ENCODE measurements at regions not wholly inside any gene's neighbourhood (a gene's known extent, or its start where the extent isn't known, plus 50 kb on each side); places are given as distances from the start of the nearest gene placed in this dataset.

DNA sequence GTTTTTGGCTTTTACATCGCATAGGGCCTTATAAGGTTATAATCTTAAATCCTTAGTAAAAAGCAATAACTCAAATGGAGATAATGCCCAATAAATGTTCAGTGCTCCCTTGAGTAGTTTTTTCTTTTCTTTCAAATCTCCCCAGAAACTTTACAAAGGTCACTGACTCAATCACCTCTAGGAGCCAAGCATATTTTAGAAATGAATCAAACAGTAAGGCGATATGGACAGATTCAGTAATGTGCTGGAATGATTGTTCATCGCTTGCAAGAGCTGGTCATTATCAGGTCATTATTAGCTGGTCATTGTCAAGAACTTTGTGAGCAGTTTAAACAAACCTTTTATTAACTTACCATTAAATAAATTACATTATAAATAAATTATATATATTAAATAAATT lies 130.4 kb upstream of the SLIT3 start:
- H3K4me3 ChIP-seq (ENCODE audit: low read depth, low read length): no peak overlapping the region
- no peak for DNase-seq (ENCODE audit: low read depth)
- in situ Hi-C loops (cut with HindIII; ENCODE audit: low sequenced_read_pairs): no loop called here
- TF ChIP-seq, protein P1, sequence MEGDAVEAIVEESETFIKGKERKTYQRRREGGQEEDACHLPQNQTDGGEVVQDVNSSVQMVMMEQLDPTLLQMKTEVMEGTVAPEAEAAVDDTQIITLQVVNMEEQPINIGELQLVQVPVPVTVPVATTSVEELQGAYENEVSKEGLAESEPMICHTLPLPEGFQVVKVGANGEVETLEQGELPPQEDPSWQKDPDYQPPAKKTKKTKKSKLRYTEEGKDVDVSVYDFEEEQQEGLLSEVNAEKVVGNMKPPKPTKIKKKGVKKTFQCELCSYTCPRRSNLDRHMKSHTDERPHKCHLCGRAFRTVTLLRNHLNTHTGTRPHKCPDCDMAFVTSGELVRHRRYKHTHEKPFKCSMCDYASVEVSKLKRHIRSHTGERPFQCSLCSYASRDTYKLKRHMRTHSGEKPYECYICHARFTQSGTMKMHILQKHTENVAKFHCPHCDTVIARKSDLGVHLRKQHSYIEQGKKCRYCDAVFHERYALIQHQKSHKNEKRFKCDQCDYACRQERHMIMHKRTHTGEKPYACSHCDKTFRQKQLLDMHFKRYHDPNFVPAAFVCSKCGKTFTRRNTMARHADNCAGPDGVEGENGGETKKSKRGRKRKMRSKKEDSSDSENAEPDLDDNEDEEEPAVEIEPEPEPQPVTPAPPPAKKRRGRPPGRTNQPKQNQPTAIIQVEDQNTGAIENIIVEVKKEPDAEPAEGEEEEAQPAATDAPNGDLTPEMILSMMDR (IDR thresholded peaks at IDR 0.05; ENCODE audit: low read depth, low read length, missing control alignments): no peak

DNA sequence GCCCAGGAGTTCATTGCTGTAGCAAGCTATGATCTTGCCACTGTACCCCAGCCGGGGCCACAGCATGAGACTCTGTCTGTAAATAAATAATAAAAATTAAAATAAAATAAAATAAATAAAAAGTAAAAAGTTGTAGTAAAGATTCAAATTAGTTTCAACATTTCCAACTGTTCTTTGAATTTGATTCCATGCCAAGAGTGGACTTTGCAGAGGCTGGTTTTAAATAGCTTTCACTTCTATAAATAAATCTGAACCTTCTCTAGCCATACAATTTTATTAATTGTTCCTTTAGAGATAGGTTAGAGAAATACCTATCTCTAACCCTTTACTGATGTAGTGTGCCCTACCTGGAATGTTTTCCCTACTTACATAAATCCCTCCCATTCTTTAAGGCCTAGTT lies 129.7 kb upstream of the SLIT3 start:
- no peak for DNase-seq (ENCODE audit: low read depth)
- in situ Hi-C loops (cut with HindIII; ENCODE audit: low sequenced_read_pairs): no loop called here
- TF ChIP-seq, protein P1 (IDR thresholded peaks at IDR 0.05; ENCODE audit: low read depth, low read length, missing control alignments): no peak

DNA sequence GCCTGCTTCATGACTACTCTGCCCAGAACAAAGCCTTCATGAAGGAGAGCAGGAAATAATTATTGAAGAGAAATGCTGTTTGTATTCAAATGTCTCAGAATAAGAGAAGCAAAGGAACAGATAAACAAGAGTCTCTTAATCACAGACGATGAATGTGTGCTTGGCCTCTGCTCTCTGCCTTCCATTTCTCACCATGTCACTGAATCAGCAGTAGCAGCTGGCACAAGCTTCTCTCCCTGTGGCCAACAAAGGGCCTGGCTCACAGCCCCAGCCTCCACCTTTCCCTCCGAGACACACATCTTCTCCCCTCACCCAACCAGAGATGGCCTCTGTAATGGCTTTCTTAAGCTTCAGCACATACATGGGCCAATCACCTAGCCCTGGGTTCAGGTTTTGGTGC lies 128.1 kb upstream of the SLIT3 start:
- in situ Hi-C loops (cut with HindIII; ENCODE audit: low sequenced_read_pairs): loop anchor here (5.0 kb wide), 1 partner anchor 37 kb away; no protein-coding TSS in a partner anchor
- TF ChIP-seq, protein P1 (IDR thresholded peaks at IDR 0.05; ENCODE audit: low read depth, low read length, missing control alignments): no peak
- no peak for DNase-seq (ENCODE audit: low read depth)
- H3K4me3 ChIP-seq (ENCODE audit: low read depth, low read length): no peak overlapping the region

More for the DNA sequence above, 129.7 kb upstream of the SLIT3 start:
- no peak overlapping the region for H3K4me3 ChIP-seq (ENCODE audit: low read depth, low read length)

DNA sequence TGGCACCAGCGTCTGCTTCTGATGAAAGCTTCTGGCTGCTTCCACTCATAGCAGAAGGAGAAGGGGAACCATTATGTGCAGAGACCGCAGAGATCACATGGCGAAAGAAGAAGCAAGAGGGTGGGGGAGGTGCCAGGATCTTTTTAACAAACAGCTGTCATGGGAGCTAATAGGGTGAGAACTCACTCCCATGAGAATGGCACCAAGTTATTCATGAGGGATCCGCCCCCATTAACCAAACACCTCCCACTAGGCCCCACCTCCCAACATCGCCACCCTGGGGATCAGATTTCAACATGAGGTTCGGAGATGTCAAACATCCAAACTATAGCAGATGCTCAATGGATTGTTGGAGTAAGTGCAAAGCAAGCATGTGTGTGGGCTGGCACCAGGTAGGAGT lies 125.8 kb upstream of the SLIT3 start:
- TF ChIP-seq, protein P1 (IDR thresholded peaks at IDR 0.05; ENCODE audit: low read depth, low read length, missing control alignments): no peak
- no peak for DNase-seq (ENCODE audit: low read depth)
- H3K4me3 ChIP-seq (ENCODE audit: low read depth, low read length): no peak overlapping the region
- in situ Hi-C loops (cut with HindIII; ENCODE audit: low sequenced_read_pairs): loop anchor here (5.0 kb wide), 1 partner anchor 34 kb away; no protein-coding TSS in a partner anchor

DNA sequence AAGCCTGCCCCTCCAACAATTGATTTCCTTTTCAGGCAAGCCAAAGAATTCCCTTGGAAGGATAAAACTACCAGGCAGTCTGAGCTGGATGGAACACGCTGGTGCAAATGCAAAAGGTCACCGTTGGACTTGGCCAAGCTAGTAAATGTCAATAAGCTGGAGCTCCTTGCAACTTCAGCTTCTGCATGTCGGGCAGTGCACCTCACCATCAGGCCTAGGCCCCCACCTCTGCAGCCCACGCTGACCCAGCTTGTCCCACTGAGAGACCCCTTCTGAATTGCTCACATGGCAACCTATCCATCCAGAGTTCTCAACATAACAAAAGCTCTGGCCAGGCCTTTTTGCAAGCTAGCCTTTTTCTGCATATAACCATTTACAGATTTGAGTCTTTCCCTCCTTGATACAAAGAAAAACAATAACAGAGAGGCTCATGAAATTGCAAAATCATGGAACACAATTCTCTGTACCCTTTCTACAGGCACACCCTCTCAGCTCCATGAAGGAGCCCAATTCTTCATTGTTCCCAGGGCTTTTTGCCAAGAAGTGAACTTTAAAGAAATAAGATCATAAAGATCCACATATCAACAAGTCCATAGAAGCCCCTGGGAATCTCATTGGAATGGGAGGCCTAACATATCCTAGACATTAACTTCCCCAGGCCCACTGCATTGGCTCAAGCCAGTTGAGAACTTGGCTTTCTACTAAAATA lies 123.9 kb upstream of the SLIT3 start:
- no peak for DNase-seq (ENCODE audit: low read depth)
- TF ChIP-seq, protein P1 (IDR thresholded peaks at IDR 0.05; ENCODE audit: low read depth, low read length, missing control alignments): no peak
- in situ Hi-C loops (cut with HindIII; ENCODE audit: low sequenced_read_pairs): loop anchor here (5.0 kb wide), 1 partner anchor 33 kb away; no protein-coding TSS in a partner anchor
- H3K4me3 ChIP-seq (ENCODE audit: low read depth, low read length): no peak overlapping the region

DNA sequence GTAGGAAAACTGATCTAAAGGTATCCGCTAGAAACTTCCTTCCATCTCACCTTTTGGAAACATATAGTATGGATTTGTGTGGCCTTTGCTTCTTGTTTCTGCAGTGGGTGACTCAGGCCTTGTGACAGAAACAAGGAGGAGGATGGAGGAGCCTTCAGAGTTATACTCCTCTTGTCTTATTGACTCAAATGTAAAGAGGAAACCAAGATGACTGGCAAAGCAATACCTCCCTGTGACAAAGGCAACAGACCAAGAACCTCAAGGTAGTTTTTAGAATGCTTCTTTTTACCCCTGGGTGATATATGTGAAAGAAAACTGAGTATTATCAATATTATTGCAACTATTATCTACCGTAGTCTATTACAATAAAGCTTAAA lies 123.3 kb upstream of the SLIT3 start:
- in situ Hi-C loops (cut with HindIII; ENCODE audit: low sequenced_read_pairs): no loop called here
- TF ChIP-seq, protein P1 (IDR thresholded peaks at IDR 0.05; ENCODE audit: low read depth, low read length, missing control alignments): no peak
- DNase-seq (ENCODE audit: low read depth): no peak
- no peak overlapping the region for H3K4me3 ChIP-seq (ENCODE audit: low read depth, low read length)
